ENCODE measurements at regions not wholly inside any gene's neighbourhood (a gene's known extent, or its start where the extent isn't known, plus 50 kb on each side); places are given as distances from the start of the nearest gene placed in this dataset.

- TF ChIP-seq CDX4 (CRISPR knock-in tag; IDR thresholded peaks at IDR 0.05; ENCODE audit: borderline replicate concordance) (no peak), NR1H2 (CRISPR knock-in tag; IDR thresholded peaks at IDR 0.05) (no peak), NR3C1 (CRISPR knock-in tag; conservative IDR thresholded peaks at IDR 0.05; ENCODE audit: low read depth) (no peak), MXD4 (CRISPR knock-in tag; IDR thresholded peaks at IDR 0.05; ENCODE audit: borderline replicate concordance) (no peak)
These were observed 115.5 kb downstream of the PXDC1 start (continued) for GRCh38 chr6:3636060-3636459.

GRCh38 chr6:3635482-3635881 lies 116.0 kb downstream of the PXDC1 start:
- CTCF ChIA-PET: no interaction called here
- Mint-ChIP-seq H3K27me3 (ENCODE audit: low read depth) (peaks cover 2% of the 10 kb centered on the region; the same call in 1 of the 2 replicates), H3K27ac (no peak overlapping the region), H3K4me1 (no peaks in the 10 kb centered on the region), H3K36me3 (no peaks in the 10 kb centered on the region), H3K9me3 (peaks cover 13% of the 10 kb centered on the region), H3K4me3 (no peak overlapping the region)
- TF ChIP-seq ZNF416 (CRISPR knock-in tag; IDR thresholded peaks at IDR 0.05) (no peak), RELA (CRISPR knock-in tag; IDR thresholded peaks at IDR 0.05; ENCODE audit: borderline replicate concordance) (no peak), TEAD4 (CRISPR knock-in tag; IDR thresholded peaks at IDR 0.05) (no peak), ZNF396 (CRISPR knock-in tag; IDR thresholded peaks at IDR 0.05; ENCODE audit: borderline replicate concordance) (no peak), ATF6 (CRISPR knock-in tag; IDR thresholded peaks at IDR 0.05) (no peak), E2F4 (CRISPR knock-in tag; IDR thresholded peaks at IDR 0.05; ENCODE audit: borderline replicate concordance, low read depth) (no peak), JAZF1 (CRISPR knock-in tag; IDR thresholded peaks at IDR 0.05) (no peak), TCF7 (CRISPR knock-in tag; IDR thresholded peaks at IDR 0.05; ENCODE audit: low read depth) (no peak), ZBTB43 (CRISPR knock-in tag; IDR thresholded peaks at IDR 0.05) (no peak), ZNF263 (CRISPR knock-in tag; IDR thresholded peaks at IDR 0.05; ENCODE audit: low read depth) (no peak), GRHL2 (CRISPR knock-in tag; IDR thresholded peaks at IDR 0.05; ENCODE audit: insufficient replicate concordance, severe bottlenecking) (no peak), SOX15 (CRISPR knock-in tag; IDR thresholded peaks at IDR 0.05) (no peak), NR1H2 (CRISPR knock-in tag; IDR thresholded peaks at IDR 0.05) (no peak), ZNF671 (CRISPR knock-in tag; IDR thresholded peaks at IDR 0.05) (no peak), STAT6 (CRISPR knock-in tag; conservative IDR thresholded peaks at IDR 0.05; ENCODE audit: low read depth) (no peak), CREB1 (CRISPR knock-in tag; IDR thresholded peaks at IDR 0.05) (no peak)
- POLR2A ChIA-PET: no interaction called here
- ATAC-seq (no peak), DNase-seq (ENCODE audit: low spot score) (no peak)

All from WTC11 (cell line).